SU-DHL-6 (cell line): ENCODE measurements at regions not wholly inside any gene's neighbourhood (a gene's known extent, or its start where the extent isn't known, plus 50 kb on each side); places are given as distances from the start of the nearest gene placed in this dataset.

Experiments used
- H2AFZ ChIP-seq: fragments of 200-600 bp; sonication (generic); 2 replicates; pipeline ENCODE4 v1.6.1; 2014; ENCODE audit warnings: low read depth, mild to moderate bottlenecking, moderate library complexity, mixed read lengths, antibody characterized with exemption, low read length; ENCODE audit not compliant: severe bottlenecking
- H3F3A ChIP-seq: fragments of 200-600 bp; shearing (Covaris generic); 2 replicates; pipeline ENCODE4 v1.6.0; 2016; ENCODE audit warnings: antibody characterized with exemption, mild to moderate bottlenecking; ENCODE audit not compliant: insufficient read depth
- H3K27ac ChIP-seq: fragments of 200-600 bp; sonication (generic); 2 replicates; pipeline ENCODE4 v1.5.1; 2016; ENCODE audit warnings: low read depth, mild to moderate bottlenecking, low read length, moderate library complexity, mixed read lengths
- H3K27me3 ChIP-seq: fragments of 200-600 bp; sonication (generic), shearing (Covaris generic); 2 replicates; pipeline ENCODE4 v1.6.0; 2014; ENCODE audit warnings: mild to moderate bottlenecking, low read length
- H3K36me3 ChIP-seq: fragments of 200-600 bp; sonication (generic); 2 replicates; pipeline ENCODE4 v1.6.1; 2014; ENCODE audit warnings: mild to moderate bottlenecking, low read length, mixed read lengths
- H3K4me2 ChIP-seq: fragments of 300-600, 200-600 bp; shearing (Covaris generic), sonication (generic); 2 replicates; pipeline ENCODE4 v1.6.0; 2014; ENCODE audit warnings: low read length, low read depth, mild to moderate bottlenecking; ENCODE audit not compliant: poor library complexity, severe bottlenecking
- H3K4me3 ChIP-seq: fragments of 200-600 bp; sonication (generic); 2 replicates; pipeline ENCODE4 v1.5.1; 2014; ENCODE audit warnings: antibody characterized with exemption, low read length, mild to moderate bottlenecking, mixed read lengths; ENCODE audit not compliant: insufficient read depth, poor library complexity, severe bottlenecking
- H3K79me2 ChIP-seq: fragments of 200-600 bp; sonication (generic); 2 replicates; pipeline ENCODE4 v1.6.1; 2014; ENCODE audit warnings: mild to moderate bottlenecking, low read length, moderate library complexity; ENCODE audit not compliant: insufficient read depth
- H3K9ac ChIP-seq: fragments of 200-600 bp; sonication (generic); 2 replicates; pipeline ENCODE4 v1.7.0; 2014; ENCODE audit warnings: mild to moderate bottlenecking, low read length
- H3K9me2 ChIP-seq: fragments of 200-600 bp; sonication (generic); replicated peaks from 2 replicates; pipeline ENCODE4 v1.6.1; 2014; ENCODE audit warnings: low read length; ENCODE audit not compliant: insufficient read depth
- H3K9me3 ChIP-seq: fragments of 200-600 bp; sonication (generic); 2 replicates; pipeline ENCODE4 v1.6.1; 2014; ENCODE audit warnings: low read length, mixed read lengths; ENCODE audit not compliant: insufficient read depth
- H4K20me1 ChIP-seq: fragments of 200-600 bp; sonication (generic); 2 replicates; pipeline ENCODE4 v1.6.1; 2014; ENCODE audit warnings: low read depth, mild to moderate bottlenecking, antibody characterized with exemption, low read length, moderate library complexity, mixed read lengths
- EZH2phosphoT487 ChIP-seq: fragments of 200-600 bp; sonication (generic), shearing (Covaris generic); conservative IDR thresholded peaks from 2 replicates; pipeline ENCODE4 v1.6.1; 2018; ENCODE audit warnings: mild to moderate bottlenecking, antibody characterized with exemption, low read length, moderate library complexity, mixed read lengths
- TF ChIP-seq, protein P1 (sequence below): fragments of 200-600 bp; sonication (generic); IDR thresholded peaks from one replicate; pipeline ENCODE4 v1.5.1; 2017; ENCODE audit warnings: antibody characterized with exemption, mild to moderate bottlenecking, low read length, moderate library complexity; ENCODE audit not compliant: insufficient read depth, poor library complexity, severe bottlenecking

DNA sequence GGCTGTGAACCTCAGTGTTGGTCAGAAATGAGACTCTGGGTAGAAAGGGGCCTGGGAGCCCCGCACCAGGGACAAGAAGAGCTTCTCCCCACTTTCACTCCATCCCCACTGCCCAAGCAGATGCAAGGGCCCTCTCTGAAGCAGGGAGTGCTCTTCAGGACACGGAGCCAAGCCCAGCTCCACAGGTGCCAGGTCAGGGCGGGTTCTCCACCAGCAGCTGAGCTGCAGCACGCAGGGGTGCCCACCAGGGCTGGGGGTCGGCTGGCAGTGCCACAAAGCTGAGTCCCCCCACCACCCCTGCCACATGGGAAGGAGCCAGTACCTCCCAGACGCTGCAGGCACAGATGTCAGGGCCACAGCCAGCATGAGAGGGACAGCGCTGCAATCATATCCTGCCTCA is 106.2 kb downstream of the INHBB start:
- Histone ChIP-seq H3K27ac (no peak overlapping the region), H3K4me2 (no peak overlapping the region), H2AFZ (no peak overlapping the region), H3K4me3 (no peak overlapping the region), H3K9ac (no peak overlapping the region), H3F3A (no peaks in the 10 kb centered on the region), H4K20me1 (no peaks in the 10 kb centered on the region), H3K36me3 (no peaks in the 10 kb centered on the region), H3K27me3 (no peaks in the 10 kb centered on the region), H3K9me3 (no peaks in the 10 kb centered on the region), H3K79me2 (no peaks in the 10 kb centered on the region), H3K9me2 (no peaks in the 10 kb centered on the region)
- TF ChIP-seq EZH2phosphoT487: no peak
- TF ChIP-seq, protein P1, sequence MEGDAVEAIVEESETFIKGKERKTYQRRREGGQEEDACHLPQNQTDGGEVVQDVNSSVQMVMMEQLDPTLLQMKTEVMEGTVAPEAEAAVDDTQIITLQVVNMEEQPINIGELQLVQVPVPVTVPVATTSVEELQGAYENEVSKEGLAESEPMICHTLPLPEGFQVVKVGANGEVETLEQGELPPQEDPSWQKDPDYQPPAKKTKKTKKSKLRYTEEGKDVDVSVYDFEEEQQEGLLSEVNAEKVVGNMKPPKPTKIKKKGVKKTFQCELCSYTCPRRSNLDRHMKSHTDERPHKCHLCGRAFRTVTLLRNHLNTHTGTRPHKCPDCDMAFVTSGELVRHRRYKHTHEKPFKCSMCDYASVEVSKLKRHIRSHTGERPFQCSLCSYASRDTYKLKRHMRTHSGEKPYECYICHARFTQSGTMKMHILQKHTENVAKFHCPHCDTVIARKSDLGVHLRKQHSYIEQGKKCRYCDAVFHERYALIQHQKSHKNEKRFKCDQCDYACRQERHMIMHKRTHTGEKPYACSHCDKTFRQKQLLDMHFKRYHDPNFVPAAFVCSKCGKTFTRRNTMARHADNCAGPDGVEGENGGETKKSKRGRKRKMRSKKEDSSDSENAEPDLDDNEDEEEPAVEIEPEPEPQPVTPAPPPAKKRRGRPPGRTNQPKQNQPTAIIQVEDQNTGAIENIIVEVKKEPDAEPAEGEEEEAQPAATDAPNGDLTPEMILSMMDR: no peak

DNA sequence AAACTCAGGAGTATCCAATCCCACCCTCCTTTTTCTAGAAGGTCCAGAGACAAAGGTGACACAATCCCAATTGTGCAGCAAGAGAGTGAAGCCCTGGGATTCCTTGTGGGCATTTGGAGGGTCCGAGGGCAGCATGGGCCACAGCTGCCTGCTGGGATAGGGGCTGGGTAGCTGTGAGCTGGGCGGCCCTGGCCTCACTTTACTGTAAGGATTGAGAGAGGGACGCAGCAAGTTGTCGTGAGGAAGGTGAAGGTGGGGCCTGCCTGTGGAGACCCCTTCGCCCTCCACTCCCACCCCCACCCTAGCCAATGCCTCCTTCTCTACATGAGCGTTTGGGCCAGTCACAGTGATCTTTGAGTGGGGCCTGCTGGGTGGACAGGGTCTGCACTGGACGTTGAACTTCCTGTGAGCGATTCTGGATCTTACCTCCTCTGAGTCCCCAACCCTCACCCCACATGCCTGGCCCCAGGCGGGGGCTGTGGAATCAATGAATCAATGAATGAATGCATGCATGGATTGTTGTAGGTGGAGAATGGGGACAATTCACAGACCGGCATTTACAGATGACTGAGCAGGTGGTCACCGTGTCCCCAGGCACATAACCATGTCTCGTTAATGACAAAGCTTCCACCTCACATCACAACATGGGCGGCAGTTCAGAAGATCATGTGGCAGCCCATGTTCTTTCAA is 107.2 kb downstream of the INHBB start:
- no peaks in the 10 kb centered on the region for H3K79me2 ChIP-seq
- no peaks in the 10 kb centered on the region for H4K20me1 ChIP-seq
- no peak overlapping the region for H3K4me2 ChIP-seq

DNA sequence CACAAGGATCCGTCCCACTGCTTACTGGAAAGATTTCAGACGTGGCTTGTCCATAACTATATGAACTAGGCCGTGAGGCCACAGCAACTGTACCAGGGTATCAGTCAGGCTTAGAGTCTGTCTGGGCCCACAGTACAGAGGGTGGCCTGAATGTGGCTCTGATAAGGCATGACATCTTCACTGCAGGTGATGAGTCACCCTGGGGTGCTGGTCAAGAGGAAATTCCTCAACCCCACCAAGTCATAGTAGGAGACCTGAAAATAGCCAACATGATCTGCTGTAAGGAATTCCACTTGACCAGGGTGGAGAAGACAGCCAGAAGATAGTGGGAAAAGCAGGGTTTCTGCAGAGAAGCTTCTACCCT is 107.7 kb downstream of the INHBB start:
- Histone ChIP-seq H4K20me1 (no peaks in the 10 kb centered on the region), H2AFZ (no peak overlapping the region), H3F3A (no peaks in the 10 kb centered on the region), H3K79me2 (no peaks in the 10 kb centered on the region), H3K9me3 (no peaks in the 10 kb centered on the region), H3K9ac (no peak overlapping the region), H3K27ac (no peak overlapping the region), H3K4me2 (no peak overlapping the region), H3K9me2 (no peaks in the 10 kb centered on the region), H3K36me3 (no peaks in the 10 kb centered on the region), H3K4me3 (no peak overlapping the region), H3K27me3 (no peaks in the 10 kb centered on the region)
- TF ChIP-seq EZH2phosphoT487: no peak
- TF ChIP-seq, protein P1: no peak

More for the DNA sequence above, 107.2 kb downstream of the INHBB start:
- Histone ChIP-seq H2AFZ (no peak overlapping the region), H3K9me2 (no peaks in the 10 kb centered on the region), H3K27ac (no peak overlapping the region), H3K9me3 (no peaks in the 10 kb centered on the region), H3K4me3 (no peak overlapping the region), H3K9ac (no peak overlapping the region), H3K36me3 (no peaks in the 10 kb centered on the region), H3F3A (no peaks in the 10 kb centered on the region), H3K27me3 (no peaks in the 10 kb centered on the region)
- TF ChIP-seq EZH2phosphoT487: no peak
- TF ChIP-seq, protein P1: no peak
